T-cell (primary cell): ENCODE measurements at regions not wholly inside any gene's neighbourhood (a gene's known extent, or its start where the extent isn't known, plus 50 kb on each side); places are given as distances from the start of the nearest gene placed in this dataset.

ENCODE experiments used
- ATAC-seq, 4 experiments: fragments of 200-7000 bp in 3 of 4; fragments of 150-1000 bp in 1 of 4; cut with Tn5 transposase; replicated peaks in 1 of 4; 1 replicate in 3 of 4; 2 replicates in 1 of 4; pipeline ENCODE4 v1.10.0; 2021; ENCODE audit warnings: moderate library complexity in 3 of 4, mild to moderate bottlenecking in 2 of 4, moderate number of reproducible peaks in 1 of 4
- CTCF ChIA-PET, 2 donors: fragments of 300-600 bp; sonication (Branson Sonifier 250); formaldehyde crosslinking; loops; one replicate each; lab custom pipeline; 2022; ENCODE audit warnings: antibody characterized with exemption in 2 of 2; lab: Charles Lee
- POLR2A ChIA-PET, 2 donors: fragments of 300-600 bp; sonication (Branson Sonifier 250); formaldehyde crosslinking; loops; one replicate each; lab custom pipeline; 2022; ENCODE audit warnings: antibody characterized with exemption in 2 of 2; lab: Charles Lee
- DNase-seq, 35 experiments: peaks; one replicate each; pipeline versions ENCODE4 v3.0.0 to v3.0.0-alpha.2; 2013 to 2023
- H3K27ac ChIP-seq: one replicate; pipeline ENCODE4 v1.5.1; 2013; ENCODE audit warnings: low read length
- H3K27me3 ChIP-seq, 2 experiments: replicated peaks in 1 of 2; 1 replicate in 1 of 2; 2 replicates in 1 of 2; pipeline versions ENCODE4 v1.6.1 to v1.7.0; 2013; ENCODE audit warnings: low read length in 1 of 2, mixed read lengths in 1 of 2; ENCODE audit not compliant: control insufficient read depth in 2 of 2, insufficient read depth in 2 of 2; ENCODE audit errors: extremely low read depth in 1 of 2
- H3K36me3 ChIP-seq, 2 donors: 1 replicate in 1 of 2; 2 replicates in 1 of 2; pipeline versions ENCODE4 v1.6.1 to v1.7.0; 2013; ENCODE audit warnings: low read length in 1 of 2; ENCODE audit not compliant: control insufficient read depth in 2 of 2, insufficient read depth in 1 of 2; ENCODE audit errors: extremely low read depth in 1 of 2
- H3K4me1 ChIP-seq, 2 experiments: 1 replicate in 1 of 2; 2 replicates in 1 of 2; pipeline versions ENCODE4 v1.6.1 to v1.7.0; 2013; ENCODE audit warnings: low read length in 2 of 2, mixed read lengths in 1 of 2; ENCODE audit not compliant: insufficient read depth in 2 of 2, control insufficient read depth in 1 of 2; ENCODE audit errors: extremely low read depth in 1 of 2
- H3K4me3 ChIP-seq, 2 donors: 1 replicate in 1 of 2; 2 replicates in 1 of 2; pipeline versions ENCODE4 v1.5.1 to v1.7.0; 2013; ENCODE audit warnings: mild to moderate bottlenecking in 2 of 2, low read length in 1 of 2, moderate library complexity in 1 of 2; ENCODE audit not compliant: control insufficient read depth in 1 of 2; ENCODE audit errors: extremely low read depth in 1 of 2
- H3K9me3 ChIP-seq: 2 replicates; pipeline ENCODE4 v1.7.0; 2013
- H3K27ac Mint-ChIP-seq, 2 donors: one replicate each; pipeline ENCODE4 v1.8.0; 2020 to 2021; ENCODE audit warnings: mild to moderate bottlenecking in 2 of 2, mixed read lengths in 2 of 2
- H3K27me3 Mint-ChIP-seq, 2 donors: one replicate each; pipeline ENCODE4 v1.8.0; 2021 to 2022; ENCODE audit warnings: mixed read lengths in 2 of 2
- H3K36me3 Mint-ChIP-seq: one replicate; pipeline ENCODE4 v1.8.0; 2021; ENCODE audit warnings: mixed read lengths
- H3K4me1 Mint-ChIP-seq, 3 donors: one replicate each; pipeline ENCODE4 v1.8.0; 2020 to 2022; ENCODE audit warnings: mixed read lengths in 3 of 3, mild to moderate bottlenecking in 1 of 3
- H3K4me3 Mint-ChIP-seq, 3 donors: one replicate each; pipeline ENCODE4 v1.8.0; 2020 to 2022; ENCODE audit warnings: mild to moderate bottlenecking in 3 of 3, mixed read lengths in 3 of 3, moderate library complexity in 3 of 3
- H3K9me3 Mint-ChIP-seq, 3 donors: one replicate each; pipeline ENCODE4 v1.8.0; 2020 to 2022; ENCODE audit warnings: mixed read lengths in 3 of 3
- WGBS: methylation state at CpG from one replicate; pipeline ENCODE4 v1.1.5; 2013; ENCODE audit warnings: missing lambda C conversion rate; ENCODE audit not compliant: insufficient coverage; 5-methylcytosine and 5-hydroxymethylcytosine counted together

GRCh38 chr15:29911705-29912104, 89.4 kb upstream of the TJP1 start:
- H3K36me3 Mint-ChIP-seq = no peaks in the 10 kb centered on the region
- 100% methylated on average over 1 of the region's 3 CpGs for WGBS
- peaks cover 9 to 16% (median 11%) of the 10 kb centered on the region in 3 donors for H3K9me3 Mint-ChIP-seq
- H3K36me3 ChIP-seq = no peaks in the 10 kb centered on the region
- H3K27ac ChIP-seq = no peak overlapping the region
- no peaks in the 10 kb centered on the region for H3K4me1 ChIP-seq
- peaks cover 18 to 34% of the 10 kb centered on the region in 2 donors for H3K27me3 Mint-ChIP-seq
- H3K27me3 ChIP-seq = peaks cover 2 to 5% of the 10 kb centered on the region in 2 experiments
- H3K4me3 Mint-ChIP-seq = no peak overlapping the region
- POLR2A ChIA-PET = no interaction called here
- DNase-seq (no peak), ATAC-seq (no peak)
- H3K4me3 ChIP-seq = no peak overlapping the region
- H3K9me3 ChIP-seq = no peaks in the 10 kb centered on the region
- no peak overlapping the region for H3K27ac Mint-ChIP-seq
- H3K4me1 Mint-ChIP-seq = no peaks in the 10 kb centered on the region
- CTCF ChIA-PET = no interaction called here

GRCh38 chr15:29910068-29910467, 87.8 kb upstream of the TJP1 start:
- Mint-ChIP-seq H3K9me3 (peaks cover 9 to 16% (median 11%) of the 10 kb centered on the region in 3 donors), H3K27ac (no peak overlapping the region), H3K4me3 (no peak overlapping the region), H3K36me3 (no peaks in the 10 kb centered on the region), H3K4me1 (no peaks in the 10 kb centered on the region), H3K27me3 (peaks cover 18 to 34% of the 10 kb centered on the region in 2 donors)
- Histone ChIP-seq H3K4me1 (no peaks in the 10 kb centered on the region), H3K4me3 (no peak overlapping the region), H3K27me3 (peaks cover 2 to 5% of the 10 kb centered on the region in 2 experiments), H3K9me3 (no peaks in the 10 kb centered on the region), H3K27ac (no peak overlapping the region), H3K36me3 (no peaks in the 10 kb centered on the region)
- POLR2A ChIA-PET = no interaction called here
- CTCF ChIA-PET = no interaction called here
- DNase-seq = no peak
- ATAC-seq = no peak
- no CpG with 5 or more reads among the region's 3 CpGs for whole genome bisulfite sequencing

GRCh38 chr15:29904757-29905417, 82.6 kb upstream of the TJP1 start:
- Histone ChIP-seq H3K27me3 (peaks cover 0 to 5% of the 10 kb centered on the region in 2 experiments), H3K4me1 (no peaks in the 10 kb centered on the region), H3K4me3 (no peak overlapping the region), H3K27ac (no peak overlapping the region), H3K36me3 (no peaks in the 10 kb centered on the region), H3K9me3 (no peaks in the 10 kb centered on the region)
- Mint-ChIP-seq H3K27me3 (peaks cover 6 to 17% of the 10 kb centered on the region in 2 donors), H3K36me3 (no peaks in the 10 kb centered on the region), H3K4me1 (no peaks in the 10 kb centered on the region), H3K9me3 (peaks cover 0 to 1% (median 0%) of the 10 kb centered on the region in 3 donors), H3K27ac (no peak overlapping the region), H3K4me3 (no peak overlapping the region)
- ATAC-seq (no peak), DNase-seq (no peak)
- WGBS = 85% methylated on average over 3 of the region's 4 CpGs
- ChIA-PET CTCF (no interaction called here), POLR2A (no interaction called here)

GRCh38 chr15:29903785-29904464, 81.7 kb upstream of the TJP1 start:
- ChIA-PET POLR2A (no interaction called here), CTCF (no interaction called here)
- Mint-ChIP-seq H3K27me3 (peaks cover 6 to 18% of the 10 kb centered on the region in 2 donors), H3K36me3 (no peaks in the 10 kb centered on the region), H3K4me3 (no peak overlapping the region), H3K9me3 (no peaks in the 10 kb centered on the region), H3K4me1 (no peaks in the 10 kb centered on the region), H3K27ac (no peak overlapping the region)
- DNase-seq = no peak
- no peak overlapping the region for H3K4me3 ChIP-seq
- peaks cover 0 to 6% of the 10 kb centered on the region in 2 experiments for H3K27me3 ChIP-seq
- H3K36me3 ChIP-seq = no peaks in the 10 kb centered on the region
- H3K4me1 ChIP-seq = no peaks in the 10 kb centered on the region
- H3K27ac ChIP-seq = no peak overlapping the region
- ATAC-seq = no peak
- 95% methylated on average over 4 of the region's 6 CpGs for WGBS
- H3K9me3 ChIP-seq = no peaks in the 10 kb centered on the region

GRCh38 chr15:29903028-29903427, 80.8 kb upstream of the TJP1 start:
- Histone ChIP-seq H3K4me3 (no peak overlapping the region), H3K9me3 (no peaks in the 10 kb centered on the region), H3K27me3 (peaks cover 0 to 6% of the 10 kb centered on the region in 2 experiments), H3K36me3 (no peaks in the 10 kb centered on the region), H3K4me1 (no peaks in the 10 kb centered on the region), H3K27ac (no peak overlapping the region)
- Mint-ChIP-seq H3K36me3 (no peaks in the 10 kb centered on the region), H3K4me3 (no peak overlapping the region), H3K27ac (no peak overlapping the region), H3K4me1 (no peaks in the 10 kb centered on the region), H3K9me3 (peaks cover 0 to 3% (median 3%) of the 10 kb centered on the region in 3 donors), H3K27me3 (peaks cover 5 to 15% of the 10 kb centered on the region in 2 donors)
- no peak for DNase-seq
- ATAC-seq = no peak
- WGBS = no CpG with 5 or more reads among the region's 2 CpGs
- CTCF ChIA-PET = no interaction called here
- POLR2A ChIA-PET = no interaction called here

- Histone ChIP-seq H3K4me3 (no peak overlapping the region), H3K27ac (no peak overlapping the region), H3K36me3 (no peaks in the 10 kb centered on the region), H3K27me3 (peaks cover 0 to 11% of the 10 kb centered on the region in 2 experiments), H3K9me3 (no peaks in the 10 kb centered on the region), H3K4me1 (no peaks in the 10 kb centered on the region)
- DNase-seq (no peak), ATAC-seq (no peak)
- Mint-ChIP-seq H3K27me3 (peaks cover 5 to 28% of the 10 kb centered on the region in 2 donors), H3K9me3 (peaks cover 3 to 15% (median 7%) of the 10 kb centered on the region in 3 donors), H3K36me3 (no peaks in the 10 kb centered on the region), H3K4me1 (no peaks in the 10 kb centered on the region), H3K27ac (no peak overlapping the region), H3K4me3 (no peak overlapping the region)
- POLR2A ChIA-PET = no interaction called here
- CTCF ChIA-PET = no interaction called here
- WGBS = 84% methylated on average over 4 of the region's 7 CpGs
Observed at GRCh38 chr15:29900237-29901189, 78.2 kb upstream of the TJP1 start.
